Islet of Langerhans (tissue), 1 donor: ENCODE measurements at regions not wholly inside any gene's neighbourhood (a gene's known extent, or its start where the extent isn't known, plus 50 kb on each side); places are given as distances from the start of the nearest gene placed in this dataset.

Experiments used
- FAIRE-seq: peaks from one replicate; lab custom pipeline; 2011; peaks lifted over from hg19 to GRCh38; lab: Jason Lieb, UNC

DNA sequence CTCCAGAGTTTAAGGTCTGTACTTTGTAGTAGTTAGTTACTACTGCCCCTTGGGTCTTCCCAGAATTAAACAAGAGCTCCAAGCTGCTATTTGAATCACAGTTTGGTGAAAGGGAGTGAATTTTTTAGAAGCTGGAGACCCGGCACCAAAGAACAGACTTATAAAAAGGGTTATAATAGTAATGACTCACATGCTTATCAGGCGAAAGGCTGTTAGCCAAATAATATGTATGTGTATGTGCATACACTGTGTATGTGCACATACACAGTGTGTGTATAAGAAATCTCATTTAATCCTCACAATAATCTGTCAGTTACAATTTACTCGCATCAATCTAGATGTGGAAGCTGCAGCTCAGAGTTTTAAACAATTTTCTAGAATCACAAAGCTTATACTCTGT is 59.5 kb upstream of the ITGA1 start:
- peak; percentile 36 for FAIRE-seq

DNA sequence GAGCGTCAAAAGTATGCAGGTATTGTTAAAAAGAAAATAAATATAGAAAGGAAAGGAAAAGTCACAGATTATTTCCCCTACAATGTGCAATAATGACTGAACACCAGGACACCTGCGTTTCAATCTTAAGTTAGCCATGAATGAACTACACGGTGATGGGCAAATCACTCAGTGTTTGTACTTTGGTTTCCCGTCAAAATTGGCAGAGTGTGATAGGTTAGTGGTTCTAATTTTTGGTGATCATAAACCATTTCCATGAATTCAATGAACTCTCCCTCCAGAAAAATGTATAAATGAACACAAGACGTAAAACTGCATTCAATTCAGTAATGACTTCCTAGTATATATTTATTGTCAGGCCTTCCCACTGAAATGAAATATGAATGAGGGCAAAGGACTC is 59.0 kb upstream of the ITGA1 start:
- FAIRE-seq = no peak

DNA sequence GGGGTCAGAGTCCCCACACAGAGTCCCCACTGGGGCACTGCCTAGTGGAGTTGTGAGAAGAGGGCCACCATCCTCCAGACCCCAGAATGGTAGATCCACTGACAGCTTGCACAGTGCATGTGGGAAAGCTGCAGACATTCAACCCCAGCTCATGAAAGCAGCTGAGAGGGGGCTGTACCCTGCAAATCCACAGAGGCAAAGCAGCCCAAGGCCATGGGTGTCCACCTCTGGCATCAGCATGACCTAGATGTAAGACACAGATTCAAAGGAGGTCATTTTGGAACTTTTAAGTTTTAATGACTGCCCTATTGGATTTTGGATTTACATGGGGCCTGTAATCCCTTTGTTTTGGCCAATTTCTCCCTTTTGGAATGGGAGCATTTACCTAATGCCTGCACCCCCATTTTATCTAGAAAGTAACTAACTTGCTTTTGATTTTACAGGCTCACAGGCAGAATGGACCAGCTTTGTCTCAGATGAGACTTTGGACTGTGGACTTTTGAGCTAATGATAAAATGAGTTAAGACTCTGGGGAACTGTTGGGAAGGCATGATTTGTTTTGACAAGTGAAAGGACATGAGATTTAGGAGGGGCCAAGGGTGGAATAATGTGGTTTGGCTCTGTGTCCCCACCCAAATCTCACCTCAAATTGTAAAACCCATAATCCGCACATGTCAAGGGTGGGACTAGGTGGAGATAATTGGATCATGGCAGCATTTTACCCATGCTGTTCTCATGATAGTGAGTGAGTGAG is 56.3 kb upstream of the ITGA1 start:
- FAIRE-seq = no peak

DNA sequence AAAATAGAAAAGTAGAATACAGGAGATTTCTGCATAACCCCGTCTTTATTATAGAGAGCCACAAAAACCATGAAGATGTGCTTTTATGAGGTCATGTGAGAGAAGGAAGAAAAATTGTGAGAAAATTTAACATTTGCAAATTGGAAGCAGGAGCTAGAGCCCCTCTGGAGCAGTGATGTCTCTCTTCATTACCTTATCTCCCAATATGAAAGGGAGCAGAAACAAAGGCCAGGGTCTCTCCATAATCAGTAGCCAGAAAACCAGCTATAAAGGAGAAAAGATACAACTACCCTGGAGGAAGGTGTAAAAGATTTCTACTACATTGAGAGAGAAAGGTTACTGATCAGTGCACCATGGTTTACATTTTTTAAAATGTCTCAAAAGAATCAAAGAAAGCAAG is 53.2 kb upstream of the ITGA1 start:
- FAIRE-seq = no peak

DNA sequence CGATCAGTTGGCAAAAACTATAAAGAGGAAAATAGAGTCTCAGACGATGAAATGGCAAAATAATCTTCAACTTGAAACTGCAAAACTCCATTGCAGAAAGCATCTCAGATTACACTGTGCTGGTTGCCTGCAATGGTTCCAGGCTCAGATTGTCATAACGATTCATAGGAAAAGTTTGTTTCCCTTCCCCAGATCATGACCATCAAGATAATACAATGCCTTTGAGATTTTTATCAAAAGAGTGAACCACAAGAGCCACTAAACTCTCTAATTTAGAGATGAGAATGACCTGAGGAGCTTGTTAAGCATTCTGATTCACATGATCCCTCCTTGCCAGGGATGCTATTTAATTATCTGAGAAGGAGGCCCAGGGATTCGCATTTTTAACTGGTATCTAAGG is 52.6 kb upstream of the ITGA1 start:
- FAIRE-seq = no peak
